B cell (primary cell): ENCODE measurements at regions not wholly inside any gene's neighbourhood (a gene's known extent, or its start where the extent isn't known, plus 50 kb on each side); places are given as distances from the start of the nearest gene placed in this dataset.

ENCODE experiments used
- CTCF ChIP-seq: fragments of 200-600 bp; IDR thresholded peaks from one replicate; pipeline ENCODE4 v1.8.0; 2022; ENCODE audit warnings: antibody characterized with exemption, mild to moderate bottlenecking
- EZH2 ChIP-seq: IDR thresholded peaks from 2 replicates; pipeline ENCODE4 v1.6.1; 2012; ENCODE audit warnings: borderline replicate concordance, low read depth, mild to moderate bottlenecking, moderate library complexity, low read length; ENCODE audit not compliant: insufficient read depth, poor library complexity, severe bottlenecking

- TF ChIP-seq EZH2 (no peak), CTCF (no peak)
Measured at GRCh38 chr3:112751061-112751460, 95.6 kb downstream of the CD200R1L start.
